A549 (cell line): ENCODE measurements at regions not wholly inside any gene's neighbourhood (a gene's known extent, or its start where the extent isn't known, plus 50 kb on each side); places are given as distances from the start of the nearest gene placed in this dataset.

ENCODE experiments used
- CTCF ChIP-seq: fragments of >200 bp; sonication (Bioruptor Twin); formaldehyde crosslinking; IDR thresholded peaks from 3 replicates; pipeline ENCODE4 v1.5.1; 2016
- ELK1 ChIP-seq: fragments of 150-350 bp; IDR thresholded peaks from 2 replicates; pipeline ENCODE4 v1.6.1; 2014; ENCODE audit warnings: low read depth, mild to moderate bottlenecking, low read length
- EP300 ChIP-seq, 2 experiments: fragments of >200 bp; sonication (Bioruptor Twin); formaldehyde crosslinking; IDR thresholded peaks; 2 replicates in 1 of 2; 3 replicates in 1 of 2; pipeline ENCODE4 v1.6.1; 2016 to 2017
- USF2 ChIP-seq: fragments of 450-650 bp; IDR thresholded peaks from 2 replicates; pipeline ENCODE4 v1.6.1; 2014; ENCODE audit warnings: antibody characterized with exemption

GRCh38 chr10:64306729-64307327 is 785.6 kb downstream of the REEP3 start:
- TF ChIP-seq CTCF (no peak), EP300 (IDR thresholded peaks at IDR 0.05) (no peak), ELK1 (no peak), USF2 (no peak)
